ENCODE measurements at regions not wholly inside any gene's neighbourhood (a gene's known extent, or its start where the extent isn't known, plus 50 kb on each side); places are given as distances from the start of the nearest gene placed in this dataset.

GRCh38 chr15:46753946-46754345, 963.4 kb upstream of the SEMA6D start:
- DNase-seq, result no peak

GRCh38 chr15:46763091-46763490, 954.2 kb upstream of the SEMA6D start:
- no peak for DNase-seq

GRCh38 chr15:46764851-46765250, 952.5 kb upstream of the SEMA6D start:
- no peak for DNase-seq

- no peak for DNase-seq
Observed at GRCh38 chr15:46766021-46766420, 951.3 kb upstream of the SEMA6D start.

- DNase-seq, result no peak
Observed at GRCh38 chr15:46768287-46768686, 949.0 kb upstream of the SEMA6D start.

GRCh38 chr15:46773016-46773415, 944.3 kb upstream of the SEMA6D start:
- DNase-seq, result no peak

- no peak for DNase-seq
Observed at GRCh38 chr15:46778876-46779275, 938.4 kb upstream of the SEMA6D start.

- DNase-seq, result no peak
Observed at GRCh38 chr15:46786590-46787285, 930.6 kb upstream of the SEMA6D start.

GRCh38 chr15:46795685-46796084, 921.6 kb upstream of the SEMA6D start:
- no peak for DNase-seq

- no peak for DNase-seq
Observed at GRCh38 chr15:46808834-46809233, 908.5 kb upstream of the SEMA6D start.

GRCh38 chr15:46815240-46815639, 902.1 kb upstream of the SEMA6D start:
- DNase-seq, result no peak

GRCh38 chr15:46815765-46816164, 901.5 kb upstream of the SEMA6D start:
- DNase-seq, result no peak

- no peak for DNase-seq
Observed at GRCh38 chr15:46848704-46849103, 868.6 kb upstream of the SEMA6D start.

- DNase-seq, result no peak
Observed at GRCh38 chr15:46853600-46853999, 863.7 kb upstream of the SEMA6D start.

GRCh38 chr15:46854564-46854963, 862.7 kb upstream of the SEMA6D start:
- no peak for DNase-seq

GRCh38 chr15:46855388-46855787, 861.9 kb upstream of the SEMA6D start:
- DNase-seq, result no peak

- DNase-seq, result no peak
Observed at GRCh38 chr15:46856839-46857502, 860.3 kb upstream of the SEMA6D start.

- no peak for DNase-seq
Observed at GRCh38 chr15:46858150-46858549, 859.2 kb upstream of the SEMA6D start.

GRCh38 chr15:46861796-46862195, 855.5 kb upstream of the SEMA6D start:
- DNase-seq, result no peak

- DNase-seq, result no peak
Observed at GRCh38 chr15:46865155-46865554, 852.1 kb upstream of the SEMA6D start.

- DNase-seq, result no peak
Observed at GRCh38 chr15:46872286-46872980, 844.9 kb upstream of the SEMA6D start.

GRCh38 chr15:46872981-46873330, 844.3 kb upstream of the SEMA6D start:
- no peak for DNase-seq

GRCh38 chr15:46879032-46879770, 838.1 kb upstream of the SEMA6D start:
- no peak for DNase-seq

- no peak for DNase-seq
Observed at GRCh38 chr15:46880791-46881190, 836.5 kb upstream of the SEMA6D start.

All from NCI-H226 (cell line).